Endothelial cell of umbilical vein (primary cell): ENCODE measurements at regions not wholly inside any gene's neighbourhood (a gene's known extent, or its start where the extent isn't known, plus 50 kb on each side); places are given as distances from the start of the nearest gene placed in this dataset.

ENCODE experiments used
- BruUV-seq: library from RNA; stranded (reverse); fragments of 400-500 nt; replicated peaks from 2 replicates; lab custom pipeline; 2021; lab: Mats Ljungman, UMichigan
- CTCF ChIA-PET: fragments of 300-600, 350-600 bp; sonication (Branson Sonifier 250); formaldehyde crosslinking; loops from one replicate; lab custom pipeline; 2021; ENCODE audit warnings: antibody characterized with exemption, inconsistent platforms; lab: Charles Lee
- POLR2A ChIA-PET: fragments of 300-600, 350-600 bp; sonication (Branson Sonifier 250); formaldehyde crosslinking; loops from one replicate; lab custom pipeline; 2021; ENCODE audit warnings: antibody characterized with exemption, inconsistent platforms; lab: Charles Lee
- DNase-seq: peaks from one replicate; pipeline ENCODE4 v3.0.0-alpha.2; 2011; ENCODE audit warnings: low read depth, low spot score
- FAIRE-seq: peaks from 2 replicates; lab custom pipeline; 2011; peaks lifted over from hg19 to GRCh38; lab: Jason Lieb, UNC
- H2AFZ ChIP-seq: 2 replicates; pipeline ENCODE4 v1.6.0; 2012; ENCODE audit warnings: low read depth, low read length, control low read depth, inconsistent platforms
- H3K27ac ChIP-seq: 2 replicates; pipeline ENCODE4 v1.5.1; 2011; ENCODE audit warnings: low read depth, mild to moderate bottlenecking, control low read depth, low read length, moderate library complexity; ENCODE audit not compliant: insufficient read depth
- H3K27me3 ChIP-seq, 2 experiments: 2 replicates each; pipeline versions ENCODE4 v1.6.0 to v1.6.1; 2011; ENCODE audit warnings: low read length in 2 of 2, mixed read lengths in 1 of 2; ENCODE audit not compliant: control insufficient read depth in 2 of 2, insufficient read depth in 2 of 2
- H3K36me3 ChIP-seq, 2 experiments: 2 replicates in 1 of 2; 3 replicates in 1 of 2; pipeline ENCODE4 v1.5.1; 2011; ENCODE audit warnings: low read length in 2 of 2, mild to moderate bottlenecking in 1 of 2, moderate library complexity in 1 of 2; ENCODE audit not compliant: control insufficient read depth in 2 of 2, insufficient read depth in 2 of 2; ENCODE audit errors: extremely low read depth in 1 of 2
- H3K4me1 ChIP-seq: 3 replicates; pipeline ENCODE4 v1.5.1; 2011; ENCODE audit warnings: mild to moderate bottlenecking, low read length; ENCODE audit not compliant: control insufficient read depth, insufficient read depth; ENCODE audit errors: extremely low read depth
- H3K4me2 ChIP-seq: 2 replicates; pipeline ENCODE4 v1.6.1; 2011; ENCODE audit warnings: low read length, control low read depth, mixed read lengths; ENCODE audit not compliant: insufficient read depth
- H3K4me3 ChIP-seq, 3 experiments: fragments of 200-600 bp in 1 of 3; sonication (generic), shearing (Covaris generic) in 1 of 3; replicated peaks in 1 of 3; 2 replicates each; pipeline ENCODE4 v1.5.1; 2011 to 2016; ENCODE audit warnings: control low read depth in 3 of 3, low read length in 3 of 3, mild to moderate bottlenecking in 2 of 3, inconsistent platforms in 1 of 3, low read depth in 1 of 3, moderate library complexity in 1 of 3; ENCODE audit not compliant: insufficient read depth in 1 of 3
- H3K79me2 ChIP-seq: 2 replicates; pipeline ENCODE4 v1.6.0; 2012; ENCODE audit warnings: low read length, inconsistent platforms; ENCODE audit not compliant: control insufficient read depth, insufficient read depth
- H3K9ac ChIP-seq: replicated peaks from 2 replicates; pipeline ENCODE3; 2011; ENCODE audit warnings: low read length, control low read depth; ENCODE audit not compliant: insufficient read depth; ENCODE audit errors: extremely low read depth
- H3K9me1 ChIP-seq: replicated peaks from 3 replicates; pipeline ENCODE4 v1.6.0; 2011; ENCODE audit warnings: mild to moderate bottlenecking, low read length; ENCODE audit not compliant: control insufficient read depth, insufficient read depth; ENCODE audit errors: extremely low read depth
- H3K9me3 ChIP-seq: replicated peaks from 2 replicates; pipeline ENCODE4 v1.5.1; 2012; ENCODE audit warnings: low read length, inconsistent platforms; ENCODE audit not compliant: control insufficient read depth, insufficient read depth
- H4K20me1 ChIP-seq: replicated peaks from 2 replicates; pipeline ENCODE3; 2011; ENCODE audit warnings: mild to moderate bottlenecking, low read length; ENCODE audit not compliant: control insufficient read depth, insufficient read depth; ENCODE audit errors: extremely low read depth
- EZH2 ChIP-seq: IDR thresholded peaks from 2 replicates; pipeline ENCODE4 v1.6.1; 2012; ENCODE audit warnings: borderline replicate concordance, low read depth, mild to moderate bottlenecking, moderate library complexity, low read length, inconsistent platforms; ENCODE audit not compliant: severe bottlenecking
- MAX ChIP-seq: IDR thresholded peaks from 2 replicates; pipeline ENCODE4 v1.6.1; 2011; ENCODE audit not compliant: insufficient read depth, insufficient read length
- POLR2A ChIP-seq: IDR thresholded peaks from 2 replicates; pipeline ENCODE4 v1.6.1; 2012; ENCODE audit warnings: low read depth, mild to moderate bottlenecking, control low read depth, low read length
- dilution Hi-C: fragments of 300-500 bp; cut with MboI; formaldehyde crosslinking; loops from one replicate; pipeline ENCODE4 v1.15.0; 2019; ENCODE audit warnings: low sequenced_read_pairs; ENCODE audit not compliant: extremely low pct_ligation_motif_present
- intact Hi-C: fragments of 100-400 bp; cut with micrococcal nuclease; formaldehyde crosslinking; loops from one replicate; pipeline ENCODE4 v1.10.0; 2022
- TF ChIP-seq, protein P1 (sequence below), 2 donors: IDR thresholded peaks; 1 replicate in 1 of 2; 2 replicates in 1 of 2; pipeline ENCODE4 v1.5.1; 2011; ENCODE audit warnings: low read length in 2 of 2, mild to moderate bottlenecking in 2 of 2, moderate library complexity in 2 of 2, control low read depth in 1 of 2, inconsistent platforms in 1 of 2, low read depth in 1 of 2; ENCODE audit not compliant: insufficient read depth in 1 of 2; ENCODE audit errors: extremely low read depth in 1 of 2

- no peaks in the 10 kb centered on the region for H3K27me3 ChIP-seq
- TF ChIP-seq MAX = no peak
- no TSS peak for BruUV-seq
- H3K9me3 ChIP-seq = peaks cover 2% of the 10 kb centered on the region
- no peak overlapping the region for H3K4me2 ChIP-seq
- no peak for FAIRE-seq
- H3K4me1 ChIP-seq = no peaks in the 10 kb centered on the region
- ChIA-PET POLR2A (no interaction called here), CTCF (no interaction called here)
- no peak overlapping the region for H3K27ac ChIP-seq
- no peaks in the 10 kb centered on the region for H3K79me2 ChIP-seq
- dilution Hi-C loops = no loop called here
- H3K9ac ChIP-seq = no peak overlapping the region
- no peak overlapping the region for H2AFZ ChIP-seq
- no peak overlapping the region for H3K4me3 ChIP-seq
- no peaks in the 10 kb centered on the region for H3K9me1 ChIP-seq
- no peaks in the 10 kb centered on the region for H3K36me3 ChIP-seq
- no peak for DNase-seq
- no peaks in the 10 kb centered on the region for H4K20me1 ChIP-seq
- intact Hi-C loops = no loop called here
Observed at GRCh38 chr18:30684825-30685481, 357.6 kb downstream of the DSC3 start.

- H3K9me1 ChIP-seq = no peaks in the 10 kb centered on the region
- no peak overlapping the region for H3K4me2 ChIP-seq
- TF ChIP-seq POLR2A = no peak
- TF ChIP-seq, protein P1, sequence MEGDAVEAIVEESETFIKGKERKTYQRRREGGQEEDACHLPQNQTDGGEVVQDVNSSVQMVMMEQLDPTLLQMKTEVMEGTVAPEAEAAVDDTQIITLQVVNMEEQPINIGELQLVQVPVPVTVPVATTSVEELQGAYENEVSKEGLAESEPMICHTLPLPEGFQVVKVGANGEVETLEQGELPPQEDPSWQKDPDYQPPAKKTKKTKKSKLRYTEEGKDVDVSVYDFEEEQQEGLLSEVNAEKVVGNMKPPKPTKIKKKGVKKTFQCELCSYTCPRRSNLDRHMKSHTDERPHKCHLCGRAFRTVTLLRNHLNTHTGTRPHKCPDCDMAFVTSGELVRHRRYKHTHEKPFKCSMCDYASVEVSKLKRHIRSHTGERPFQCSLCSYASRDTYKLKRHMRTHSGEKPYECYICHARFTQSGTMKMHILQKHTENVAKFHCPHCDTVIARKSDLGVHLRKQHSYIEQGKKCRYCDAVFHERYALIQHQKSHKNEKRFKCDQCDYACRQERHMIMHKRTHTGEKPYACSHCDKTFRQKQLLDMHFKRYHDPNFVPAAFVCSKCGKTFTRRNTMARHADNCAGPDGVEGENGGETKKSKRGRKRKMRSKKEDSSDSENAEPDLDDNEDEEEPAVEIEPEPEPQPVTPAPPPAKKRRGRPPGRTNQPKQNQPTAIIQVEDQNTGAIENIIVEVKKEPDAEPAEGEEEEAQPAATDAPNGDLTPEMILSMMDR (IDR thresholded peaks at IDR 0.05; ENCODE audit: extremely low read depth in 1 of 2, insufficient read depth in 1 of 2, low read depth in 1 of 2, low read length in 2 of 2) = no peak
- no peak for TF ChIP-seq EZH2
- CTCF ChIA-PET = no interaction called here
- POLR2A ChIA-PET = no interaction called here
- no TSS peak for BruUV-seq
- no peaks in the 10 kb centered on the region for H3K36me3 ChIP-seq
- DNase-seq = no peak
- H3K27me3 ChIP-seq = no peaks in the 10 kb centered on the region
- no peak overlapping the region for H2AFZ ChIP-seq
- no peak overlapping the region for H3K9ac ChIP-seq
- no peaks in the 10 kb centered on the region for H4K20me1 ChIP-seq
- no peaks in the 10 kb centered on the region for H3K4me1 ChIP-seq
- dilution Hi-C loops (no loop called here), intact Hi-C loops (no loop called here)
- no peak overlapping the region for H3K4me3 ChIP-seq
- H3K9me3 ChIP-seq = peaks cover 2% of the 10 kb centered on the region
- no peak for FAIRE-seq
- no peaks in the 10 kb centered on the region for H3K79me2 ChIP-seq
- H3K27ac ChIP-seq = no peak overlapping the region
Observed at GRCh38 chr18:30683836-30684235, 358.7 kb downstream of the DSC3 start.
